WTC11 (cell line): ENCODE measurements at regions not wholly inside any gene's neighbourhood (a gene's known extent, or its start where the extent isn't known, plus 50 kb on each side); places are given as distances from the start of the nearest gene placed in this dataset.

Experiments
- ATAC-seq: fragments of 200-7000 bp; cut with Tn5 transposase; 2 replicates; pipeline ENCODE4 v1.10.0; 2021; ENCODE audit warnings: mild to moderate bottlenecking, moderate library complexity
- CTCF ChIA-PET: fragments of 300-600 bp; sonication (Branson Sonifier 250); formaldehyde crosslinking; loops from one replicate; lab custom pipeline; 2021; ENCODE audit warnings: antibody characterized with exemption; lab: Charles Lee
- POLR2A ChIA-PET: fragments of 350-600 bp; sonication (Branson Sonifier 250); formaldehyde crosslinking; loops from one replicate; lab custom pipeline; 2021; ENCODE audit warnings: antibody characterized with exemption; lab: Charles Lee
- DNase-seq: peaks from one replicate; pipeline ENCODE4 v3.0.0; 2021; ENCODE audit warnings: low spot score
- H3K27ac Mint-ChIP-seq: 2 replicates; pipeline ENCODE4 v1.8.0; 2021; ENCODE audit warnings: mixed read lengths
- H3K27me3 Mint-ChIP-seq: 2 replicates; pipeline ENCODE4 v1.8.0; 2021; ENCODE audit warnings: low read depth, mild to moderate bottlenecking, moderate library complexity, mixed read lengths
- H3K36me3 Mint-ChIP-seq: 2 replicates; pipeline ENCODE4 v1.8.0; 2021; ENCODE audit warnings: mixed read lengths
- H3K4me1 Mint-ChIP-seq: 2 replicates; pipeline ENCODE4 v1.8.0; 2022; ENCODE audit warnings: mixed read lengths
- H3K4me3 Mint-ChIP-seq: 2 replicates; pipeline ENCODE4 v1.8.0; 2021; ENCODE audit warnings: mild to moderate bottlenecking, moderate library complexity, mixed read lengths
- H3K9me3 Mint-ChIP-seq: 2 replicates; pipeline ENCODE4 v1.8.0; 2021; ENCODE audit warnings: mixed read lengths
- CREM ChIP-seq: sonication (generic); formaldehyde crosslinking; IDR thresholded peaks from 2 replicates; pipeline ENCODE4 v1.8.1; 2022; ENCODE audit warnings: mild to moderate bottlenecking, missing genetic modification reagents, moderate library complexity
- ERG ChIP-seq: fragments of 250-450 bp; sonication (Bioruptor Pico); IDR thresholded peaks from 2 replicates; pipeline ENCODE4 v1.8.0; 2021; ENCODE audit warnings: mild to moderate bottlenecking
- GABPB1 ChIP-seq: sonication (generic); formaldehyde crosslinking; IDR thresholded peaks from 2 replicates; pipeline ENCODE4 v1.8.1; 2023; ENCODE audit warnings: mild to moderate bottlenecking, missing genetic modification reagents
- JAZF1 ChIP-seq: fragments of 250-450 bp; sonication (Bioruptor Pico); IDR thresholded peaks from 2 replicates; pipeline ENCODE4 v1.9.0; 2021; ENCODE audit warnings: moderate library complexity, mild to moderate bottlenecking, inconsistent platforms
- JUN ChIP-seq: sonication (generic); formaldehyde crosslinking; IDR thresholded peaks from 2 replicates; pipeline ENCODE4 v1.8.0; 2023; ENCODE audit warnings: mild to moderate bottlenecking, missing genetic modification reagents
- NFATC4 ChIP-seq: fragments of 250-450 bp; sonication (Bioruptor Pico); IDR thresholded peaks from 2 replicates; pipeline ENCODE4 v1.9.0; 2021; ENCODE audit warnings: mild to moderate bottlenecking
- NR2C2 ChIP-seq: sonication (generic); formaldehyde crosslinking; IDR thresholded peaks from 2 replicates; pipeline ENCODE4 v1.8.0; 2022; ENCODE audit warnings: mild to moderate bottlenecking, missing genetic modification reagents
- OVOL2 ChIP-seq: fragments of 250-450 bp; sonication (Bioruptor Pico); IDR thresholded peaks from 2 replicates; pipeline ENCODE4 v1.9.0; 2021; ENCODE audit warnings: mild to moderate bottlenecking, borderline replicate concordance
- PREB ChIP-seq: sonication (generic); formaldehyde crosslinking; IDR thresholded peaks from 2 replicates; pipeline ENCODE4 v1.8.1; 2022; ENCODE audit warnings: mild to moderate bottlenecking, missing genetic modification reagents, moderate library complexity, borderline replicate concordance
- RELA ChIP-seq: sonication (generic); formaldehyde crosslinking; IDR thresholded peaks from 2 replicates; pipeline ENCODE4 v1.8.1; 2022; ENCODE audit warnings: missing genetic modification reagents, mild to moderate bottlenecking, borderline replicate concordance
- SMAD3 ChIP-seq: sonication (generic); formaldehyde crosslinking; IDR thresholded peaks from 2 replicates; pipeline ENCODE4 v1.8.0; 2022; ENCODE audit warnings: missing genetic modification reagents, mild to moderate bottlenecking, borderline replicate concordance
- SMAD4 ChIP-seq: sonication (generic); formaldehyde crosslinking; IDR thresholded peaks from 2 replicates; pipeline ENCODE4 v1.8.0; 2022; ENCODE audit warnings: mild to moderate bottlenecking, missing genetic modification reagents
- SOX15 ChIP-seq: fragments of 250-450 bp; sonication (Bioruptor Pico); IDR thresholded peaks from 2 replicates; pipeline ENCODE4 v1.9.0; 2021; ENCODE audit warnings: mild to moderate bottlenecking
- TEAD1 ChIP-seq: sonication (generic); formaldehyde crosslinking; IDR thresholded peaks from 2 replicates; pipeline ENCODE4 v1.8.0; 2022; ENCODE audit warnings: mild to moderate bottlenecking, missing genetic modification reagents
- ZBTB21 ChIP-seq: sonication (generic); formaldehyde crosslinking; IDR thresholded peaks from 2 replicates; pipeline ENCODE4 v1.8.1; 2023; ENCODE audit warnings: mild to moderate bottlenecking, missing genetic modification reagents, borderline replicate concordance
- ZMAT4 ChIP-seq: fragments of 250-450 bp; sonication (Bioruptor Pico); IDR thresholded peaks from 2 replicates; pipeline ENCODE4 v1.9.0; 2021; ENCODE audit warnings: mild to moderate bottlenecking
- ZNF232 ChIP-seq: sonication (generic); formaldehyde crosslinking; IDR thresholded peaks from 2 replicates; pipeline ENCODE4 v1.8.0; 2022; ENCODE audit warnings: mild to moderate bottlenecking, missing genetic modification reagents
- ZNF281 ChIP-seq: sonication (generic); formaldehyde crosslinking; IDR thresholded peaks from 2 replicates; pipeline ENCODE4 v1.8.0; 2023; ENCODE audit warnings: mild to moderate bottlenecking, missing genetic modification reagents
- ZNF671 ChIP-seq: fragments of 250-450 bp; sonication (Bioruptor Pico); IDR thresholded peaks from 2 replicates; pipeline ENCODE4 v1.8.0; 2021; ENCODE audit warnings: mild to moderate bottlenecking
- TF ChIP-seq, protein P1 (sequence below): sonication (generic); formaldehyde crosslinking; IDR thresholded peaks from 2 replicates; pipeline ENCODE4 v1.8.0; 2023; ENCODE audit warnings: missing genetic modification reagents
- TF ChIP-seq, protein P2 (sequence below): sonication (generic); formaldehyde crosslinking; IDR thresholded peaks from 2 replicates; pipeline ENCODE4 v1.8.0; 2022; ENCODE audit warnings: mild to moderate bottlenecking, missing genetic modification reagents
- TF ChIP-seq, protein P3 (sequence below): fragments of 250-450 bp; sonication (Bioruptor Pico); IDR thresholded peaks from 2 replicates; pipeline ENCODE4 v2.1.2; 2022; ENCODE audit warnings: mild to moderate bottlenecking, moderate library complexity
- TF ChIP-seq, protein P4 (sequence below): fragments of 250-450 bp; sonication (Bioruptor Pico); IDR thresholded peaks from 2 replicates; pipeline ENCODE4 v1.9.0; 2021; ENCODE audit warnings: mild to moderate bottlenecking
- TF ChIP-seq, protein P5 (sequence below): sonication (generic); formaldehyde crosslinking; IDR thresholded peaks from 2 replicates; pipeline ENCODE4 v1.8.0; 2022; ENCODE audit warnings: mild to moderate bottlenecking, missing genetic modification reagents

- TF ChIP-seq, protein P1, sequence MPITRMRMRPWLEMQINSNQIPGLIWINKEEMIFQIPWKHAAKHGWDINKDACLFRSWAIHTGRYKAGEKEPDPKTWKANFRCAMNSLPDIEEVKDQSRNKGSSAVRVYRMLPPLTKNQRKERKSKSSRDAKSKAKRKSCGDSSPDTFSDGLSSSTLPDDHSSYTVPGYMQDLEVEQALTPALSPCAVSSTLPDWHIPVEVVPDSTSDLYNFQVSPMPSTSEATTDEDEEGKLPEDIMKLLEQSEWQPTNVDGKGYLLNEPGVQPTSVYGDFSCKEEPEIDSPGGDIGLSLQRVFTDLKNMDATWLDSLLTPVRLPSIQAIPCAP: no peak
- TF ChIP-seq SOX15 (CRISPR knock-in tag) (no peak), SMAD4 (CRISPR knock-in tag) (no peak), ZNF232 (CRISPR knock-in tag) (no peak), NFATC4 (CRISPR knock-in tag) (no peak), ERG (CRISPR knock-in tag) (no peak), TEAD1 (CRISPR knock-in tag) (no peak), CREM (CRISPR knock-in tag) (no peak)
Measured at GRCh38 chr6:156087487-156087886, 631.8 kb upstream of the NOX3 start (continued).

GRCh38 chr6:156082012-156082411, 626.4 kb upstream of the NOX3 start:
- no peaks in the 10 kb centered on the region; the same call in 1 of the 2 replicates for H3K27me3 Mint-ChIP-seq
- H3K4me3 Mint-ChIP-seq: no peak overlapping the region
- peaks cover 9% of the 10 kb centered on the region; the same call in 1 of the 2 replicates for H3K4me1 Mint-ChIP-seq
- POLR2A ChIA-PET: no interaction called here
- DNase-seq (no peak), ATAC-seq (no peak)
- peaks cover 11% of the 10 kb centered on the region for H3K36me3 Mint-ChIP-seq
- no peak overlapping the region for H3K27ac Mint-ChIP-seq
- H3K9me3 Mint-ChIP-seq: peaks cover 25% of the 10 kb centered on the region
- TF ChIP-seq RELA (CRISPR knock-in tag): no peak
- CTCF ChIA-PET: no interaction called here

DNA sequence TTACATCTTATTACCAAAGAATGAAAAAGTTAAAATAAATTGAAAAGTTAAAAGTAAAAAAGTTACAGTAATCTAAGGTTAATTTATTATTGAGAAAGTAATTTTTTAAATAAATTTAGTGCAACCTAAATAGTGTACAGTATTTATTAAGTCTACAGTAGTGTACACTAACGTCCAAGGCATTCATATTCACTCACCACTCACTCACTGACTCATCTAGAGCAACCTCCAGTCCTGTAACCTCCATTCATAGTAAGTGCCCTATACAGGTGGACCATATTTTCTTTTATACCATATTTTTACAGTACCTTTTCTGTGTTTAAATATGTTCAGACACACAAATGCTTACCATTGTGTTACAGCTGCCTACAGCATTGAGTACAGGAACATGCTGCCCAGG, 624.7 kb upstream of the NOX3 start:
- ChIA-PET CTCF (no interaction called here), POLR2A (no interaction called here)
- Mint-ChIP-seq H3K36me3 (peaks cover 5% of the 10 kb centered on the region), H3K27ac (no peak overlapping the region), H3K4me3 (no peak overlapping the region), H3K9me3 (peaks cover 15% of the 10 kb centered on the region), H3K27me3 (no peaks in the 10 kb centered on the region), H3K4me1 (peaks cover 9% of the 10 kb centered on the region; the same call in 1 of the 2 replicates)
- DNase-seq (no peak), ATAC-seq (no peak)
- TF ChIP-seq, protein P2, sequence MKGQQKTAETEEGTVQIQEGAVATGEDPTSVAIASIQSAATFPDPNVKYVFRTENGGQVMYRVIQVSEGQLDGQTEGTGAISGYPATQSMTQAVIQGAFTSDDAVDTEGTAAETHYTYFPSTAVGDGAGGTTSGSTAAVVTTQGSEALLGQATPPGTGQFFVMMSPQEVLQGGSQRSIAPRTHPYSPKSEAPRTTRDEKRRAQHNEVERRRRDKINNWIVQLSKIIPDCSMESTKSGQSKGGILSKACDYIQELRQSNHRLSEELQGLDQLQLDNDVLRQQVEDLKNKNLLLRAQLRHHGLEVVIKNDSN (CRISPR knock-in tag): no peak
- TF ChIP-seq CREM (CRISPR knock-in tag) (no peak), NR2C2 (no peak), PREB (CRISPR knock-in tag) (no peak), JUN (CRISPR knock-in tag) (no peak), ZNF281 (no peak), ZBTB21 (no peak), OVOL2 (no peak), ZNF671 (no peak), ZNF232 (CRISPR knock-in tag) (no peak), SMAD3 (CRISPR knock-in tag) (no peak), JAZF1 (no peak), ZMAT4 (no peak), GABPB1 (CRISPR knock-in tag) (no peak)
- TF ChIP-seq, protein P3, sequence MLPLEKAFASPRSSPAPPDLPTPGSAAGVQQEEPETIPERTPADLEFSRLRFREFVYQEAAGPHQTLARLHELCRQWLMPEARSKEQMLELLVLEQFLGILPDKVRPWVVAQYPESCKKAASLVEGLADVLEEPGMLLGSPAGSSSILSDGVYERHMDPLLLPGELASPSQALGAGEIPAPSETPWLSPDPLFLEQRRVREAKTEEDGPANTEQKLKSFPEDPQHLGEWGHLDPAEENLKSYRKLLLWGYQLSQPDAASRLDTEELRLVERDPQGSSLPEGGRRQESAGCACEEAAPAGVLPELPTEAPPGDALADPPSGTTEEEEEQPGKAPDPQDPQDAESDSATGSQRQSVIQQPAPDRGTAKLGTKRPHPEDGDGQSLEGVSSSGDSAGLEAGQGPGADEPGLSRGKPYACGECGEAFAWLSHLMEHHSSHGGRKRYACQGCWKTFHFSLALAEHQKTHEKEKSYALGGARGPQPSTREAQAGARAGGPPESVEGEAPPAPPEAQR (CRISPR knock-in tag): no peak
- TF ChIP-seq, protein P4, sequence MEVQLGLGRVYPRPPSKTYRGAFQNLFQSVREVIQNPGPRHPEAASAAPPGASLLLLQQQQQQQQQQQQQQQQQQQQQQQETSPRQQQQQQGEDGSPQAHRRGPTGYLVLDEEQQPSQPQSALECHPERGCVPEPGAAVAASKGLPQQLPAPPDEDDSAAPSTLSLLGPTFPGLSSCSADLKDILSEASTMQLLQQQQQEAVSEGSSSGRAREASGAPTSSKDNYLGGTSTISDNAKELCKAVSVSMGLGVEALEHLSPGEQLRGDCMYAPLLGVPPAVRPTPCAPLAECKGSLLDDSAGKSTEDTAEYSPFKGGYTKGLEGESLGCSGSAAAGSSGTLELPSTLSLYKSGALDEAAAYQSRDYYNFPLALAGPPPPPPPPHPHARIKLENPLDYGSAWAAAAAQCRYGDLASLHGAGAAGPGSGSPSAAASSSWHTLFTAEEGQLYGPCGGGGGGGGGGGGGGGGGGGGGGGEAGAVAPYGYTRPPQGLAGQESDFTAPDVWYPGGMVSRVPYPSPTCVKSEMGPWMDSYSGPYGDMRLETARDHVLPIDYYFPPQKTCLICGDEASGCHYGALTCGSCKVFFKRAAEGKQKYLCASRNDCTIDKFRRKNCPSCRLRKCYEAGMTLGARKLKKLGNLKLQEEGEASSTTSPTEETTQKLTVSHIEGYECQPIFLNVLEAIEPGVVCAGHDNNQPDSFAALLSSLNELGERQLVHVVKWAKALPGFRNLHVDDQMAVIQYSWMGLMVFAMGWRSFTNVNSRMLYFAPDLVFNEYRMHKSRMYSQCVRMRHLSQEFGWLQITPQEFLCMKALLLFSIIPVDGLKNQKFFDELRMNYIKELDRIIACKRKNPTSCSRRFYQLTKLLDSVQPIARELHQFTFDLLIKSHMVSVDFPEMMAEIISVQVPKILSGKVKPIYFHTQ: no peak
- TF ChIP-seq, protein P5, sequence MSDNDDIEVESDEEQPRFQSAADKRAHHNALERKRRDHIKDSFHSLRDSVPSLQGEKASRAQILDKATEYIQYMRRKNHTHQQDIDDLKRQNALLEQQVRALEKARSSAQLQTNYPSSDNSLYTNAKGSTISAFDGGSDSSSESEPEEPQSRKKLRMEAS (CRISPR knock-in tag): no peak
